ENCODE measurements at regions not wholly inside any gene's neighbourhood (a gene's known extent, or its start where the extent isn't known, plus 50 kb on each side); places are given as distances from the start of the nearest gene placed in this dataset.

DNA sequence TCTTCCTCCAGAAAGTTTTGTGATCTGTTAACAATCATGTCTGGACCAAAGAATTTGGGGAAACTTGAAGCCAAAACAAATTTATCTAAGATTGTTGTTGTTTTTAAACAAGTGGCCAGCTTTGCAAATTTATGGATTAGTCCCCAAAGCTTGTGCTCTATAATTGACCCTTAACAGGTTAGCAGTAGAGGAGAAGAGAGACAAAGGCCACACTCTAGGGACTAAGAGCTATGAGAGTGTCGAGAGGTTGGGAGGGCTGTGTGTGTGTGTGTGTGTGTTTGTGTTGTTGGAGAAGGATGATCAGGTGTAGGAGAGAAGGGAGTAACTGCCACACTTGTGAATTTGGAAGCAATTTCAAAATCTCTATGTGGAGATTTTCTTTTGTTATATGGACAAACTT lies 367.3 kb downstream of the KCNRG start:
- TF ChIP-seq, protein P1, sequence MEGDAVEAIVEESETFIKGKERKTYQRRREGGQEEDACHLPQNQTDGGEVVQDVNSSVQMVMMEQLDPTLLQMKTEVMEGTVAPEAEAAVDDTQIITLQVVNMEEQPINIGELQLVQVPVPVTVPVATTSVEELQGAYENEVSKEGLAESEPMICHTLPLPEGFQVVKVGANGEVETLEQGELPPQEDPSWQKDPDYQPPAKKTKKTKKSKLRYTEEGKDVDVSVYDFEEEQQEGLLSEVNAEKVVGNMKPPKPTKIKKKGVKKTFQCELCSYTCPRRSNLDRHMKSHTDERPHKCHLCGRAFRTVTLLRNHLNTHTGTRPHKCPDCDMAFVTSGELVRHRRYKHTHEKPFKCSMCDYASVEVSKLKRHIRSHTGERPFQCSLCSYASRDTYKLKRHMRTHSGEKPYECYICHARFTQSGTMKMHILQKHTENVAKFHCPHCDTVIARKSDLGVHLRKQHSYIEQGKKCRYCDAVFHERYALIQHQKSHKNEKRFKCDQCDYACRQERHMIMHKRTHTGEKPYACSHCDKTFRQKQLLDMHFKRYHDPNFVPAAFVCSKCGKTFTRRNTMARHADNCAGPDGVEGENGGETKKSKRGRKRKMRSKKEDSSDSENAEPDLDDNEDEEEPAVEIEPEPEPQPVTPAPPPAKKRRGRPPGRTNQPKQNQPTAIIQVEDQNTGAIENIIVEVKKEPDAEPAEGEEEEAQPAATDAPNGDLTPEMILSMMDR (IDR thresholded peaks at IDR 0.05), result no peak
- no peak for TF ChIP-seq POLR2A (IDR thresholded peaks at IDR 0.05)

All from heart left ventricle (tissue), 13 donors.